HG03039 (cell line): ENCODE measurements at regions not wholly inside any gene's neighbourhood (a gene's known extent, or its start where the extent isn't known, plus 50 kb on each side); places are given as distances from the start of the nearest gene placed in this dataset.

ENCODE experiments used
- ATAC-seq: cut with Tn5 transposase; IDR thresholded peaks from one replicate; pipeline ENCODE4 v1.9.1; 2021; ENCODE audit warnings: mild to moderate bottlenecking, moderate library complexity; ENCODE audit not compliant: unreplicated experiment

DNA sequence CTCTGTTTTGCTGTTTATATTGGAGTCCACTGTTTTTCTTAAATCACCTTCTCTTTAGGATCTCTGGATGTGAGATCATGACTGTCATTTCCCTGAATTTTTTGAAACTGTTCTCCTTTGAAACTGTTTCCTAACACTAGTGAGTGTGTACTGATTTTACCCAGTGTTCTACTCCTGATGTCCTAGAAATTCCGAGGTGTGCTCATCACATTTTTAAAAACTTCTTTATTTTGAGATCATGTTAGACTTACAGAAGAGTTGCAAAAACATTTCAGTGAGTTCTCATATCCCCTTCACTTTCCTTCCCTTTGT is 292.6 kb downstream of the NFKBIZ start:
- no peak for ATAC-seq

DNA sequence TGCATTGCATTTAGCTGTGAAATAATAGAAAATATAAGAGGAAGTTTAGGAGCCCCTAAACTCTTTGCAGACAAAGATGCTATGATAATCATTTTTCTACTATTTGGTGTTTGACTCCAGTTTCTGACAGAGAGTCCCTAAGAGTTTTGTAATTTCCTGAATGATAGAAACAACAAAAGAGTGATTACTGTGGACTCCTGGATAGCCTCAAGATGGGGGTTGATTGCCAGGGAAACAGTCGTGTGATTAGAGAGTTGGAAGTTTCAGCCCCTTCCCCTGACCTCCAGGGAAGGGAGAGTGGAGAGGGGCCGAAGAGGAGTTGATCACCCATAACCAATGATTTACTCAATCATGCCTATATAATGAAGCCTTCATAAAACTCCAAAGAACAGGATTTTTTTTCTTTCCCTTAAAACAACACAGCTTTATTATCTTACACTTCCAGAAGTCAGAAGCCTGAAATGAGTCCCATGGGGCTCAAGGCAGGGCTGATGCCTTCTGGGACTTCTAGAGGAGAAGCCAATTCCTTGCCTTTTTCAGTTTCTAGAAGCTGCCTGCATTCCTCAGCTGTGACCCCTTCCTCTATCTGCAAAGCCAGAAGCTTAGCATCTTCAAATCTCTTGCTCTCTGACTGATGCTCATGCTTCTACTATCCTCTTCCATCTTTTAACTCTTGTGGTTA is 292.3 kb upstream of the ZPLD1 start:
- ATAC-seq: no peak

DNA sequence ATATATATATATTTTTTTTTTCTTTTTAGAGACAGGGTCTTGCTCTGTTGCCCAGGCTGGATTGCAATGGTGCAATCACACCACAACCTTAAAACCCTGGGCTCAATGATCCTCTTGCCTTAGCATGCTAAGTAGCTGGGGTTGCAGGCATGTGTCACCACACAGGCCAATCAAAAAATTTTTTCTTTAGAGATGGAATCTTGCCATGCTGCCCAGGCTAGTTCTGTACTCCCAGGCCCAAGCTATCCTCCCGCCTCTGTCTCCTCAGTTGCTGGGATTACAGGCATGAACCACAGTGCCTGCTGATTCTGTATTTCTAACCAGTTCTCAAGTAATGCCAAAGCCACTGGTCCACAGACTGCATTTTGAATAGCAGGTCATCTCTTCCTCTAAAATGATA is 291.3 kb upstream of the ZPLD1 start:
- ATAC-seq: no peak

DNA sequence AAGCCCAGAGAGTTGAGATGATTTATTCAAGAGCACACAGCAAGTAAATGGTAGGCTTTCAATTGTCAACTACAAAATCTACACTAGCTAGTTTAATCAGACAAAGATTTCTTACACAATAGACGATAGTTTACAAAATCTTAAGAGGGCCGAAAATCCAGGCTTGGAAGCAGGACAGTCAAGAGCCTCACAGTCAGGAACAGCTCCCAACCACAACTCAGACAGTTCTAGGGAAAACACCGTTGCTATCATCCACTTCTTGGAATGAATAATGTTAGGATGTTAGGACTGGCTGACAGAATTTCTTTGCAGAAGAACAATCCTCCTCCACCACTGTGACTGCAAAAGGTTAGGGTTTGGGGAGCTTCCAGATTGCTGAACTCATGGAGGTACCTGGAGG is 290.8 kb upstream of the ZPLD1 start:
- no peak for ATAC-seq

DNA sequence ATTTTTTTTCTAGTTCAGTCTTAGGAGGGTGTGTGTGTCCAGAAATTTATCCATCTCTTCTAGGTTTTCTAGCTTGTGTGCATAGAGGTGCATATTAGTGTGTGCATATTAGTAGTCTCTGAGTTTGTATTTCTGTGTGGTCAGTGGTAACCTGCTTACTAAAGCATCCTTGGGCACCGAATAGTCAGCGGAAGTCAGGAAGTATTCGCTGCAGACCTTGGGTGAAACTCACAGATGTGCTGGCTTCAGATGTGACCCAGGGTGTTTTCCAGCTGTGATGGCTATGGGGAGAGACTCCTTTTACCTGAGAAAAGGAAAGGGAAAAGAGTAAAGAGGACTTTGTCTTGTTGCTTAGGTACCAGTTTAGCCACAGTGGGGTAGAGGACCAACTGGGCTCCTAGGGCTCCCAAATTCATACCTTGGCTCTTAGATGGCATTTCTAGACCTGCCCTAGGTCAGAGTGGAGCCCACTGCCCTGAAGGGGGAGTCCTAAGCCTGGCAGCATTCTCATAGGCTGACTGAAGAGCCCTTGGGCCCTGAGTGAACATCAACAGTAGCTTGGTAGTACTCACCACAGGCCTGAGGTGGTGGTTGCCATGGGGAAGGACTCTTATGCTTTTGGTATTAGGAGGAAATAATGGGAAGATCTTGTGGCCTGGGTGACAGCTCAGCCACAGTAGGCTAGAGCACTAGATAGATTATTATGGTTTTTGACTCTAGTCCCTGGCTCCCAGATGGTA is 286.0 kb upstream of the ZPLD1 start:
- no peak for ATAC-seq

DNA sequence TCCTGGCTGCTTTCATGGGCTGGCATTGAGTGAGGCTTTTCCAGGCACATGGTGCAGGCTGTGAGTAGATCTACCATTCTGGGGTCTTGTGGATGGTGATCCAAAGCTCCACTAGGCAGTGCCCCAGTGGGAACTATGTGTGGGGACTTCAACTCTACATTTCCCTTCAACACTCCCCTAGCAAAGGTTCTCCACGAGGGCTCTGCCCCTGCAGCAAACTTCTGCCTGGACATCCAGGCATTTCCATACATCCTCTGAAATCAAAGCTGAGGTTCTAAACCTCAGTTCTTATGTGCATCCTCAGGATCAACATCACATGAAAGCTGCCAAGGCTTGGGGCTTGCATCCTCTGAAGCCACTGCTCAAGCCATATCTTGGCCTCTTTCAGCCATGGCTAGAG is 282.9 kb upstream of the ZPLD1 start:
- ATAC-seq: no peak

DNA sequence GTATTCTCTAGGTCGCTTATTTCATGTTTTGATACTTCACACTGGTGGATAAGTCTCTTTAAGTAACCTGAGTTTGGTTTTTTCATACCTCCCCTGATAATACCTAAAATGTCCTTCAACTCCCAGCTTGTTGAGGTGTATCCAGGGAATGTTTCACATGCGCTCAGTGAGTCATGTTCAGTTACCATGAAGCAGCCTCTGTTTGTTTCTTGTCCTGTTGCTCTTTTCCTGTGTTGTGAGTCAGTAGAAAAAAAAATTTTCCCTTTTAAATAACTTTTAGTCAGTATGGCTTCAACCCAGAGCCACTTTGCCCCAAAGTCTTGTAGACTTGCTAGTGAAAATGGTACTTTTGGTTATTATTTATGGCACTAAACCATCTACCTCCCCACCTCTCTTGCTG is 278.4 kb upstream of the ZPLD1 start:
- ATAC-seq: no peak

DNA sequence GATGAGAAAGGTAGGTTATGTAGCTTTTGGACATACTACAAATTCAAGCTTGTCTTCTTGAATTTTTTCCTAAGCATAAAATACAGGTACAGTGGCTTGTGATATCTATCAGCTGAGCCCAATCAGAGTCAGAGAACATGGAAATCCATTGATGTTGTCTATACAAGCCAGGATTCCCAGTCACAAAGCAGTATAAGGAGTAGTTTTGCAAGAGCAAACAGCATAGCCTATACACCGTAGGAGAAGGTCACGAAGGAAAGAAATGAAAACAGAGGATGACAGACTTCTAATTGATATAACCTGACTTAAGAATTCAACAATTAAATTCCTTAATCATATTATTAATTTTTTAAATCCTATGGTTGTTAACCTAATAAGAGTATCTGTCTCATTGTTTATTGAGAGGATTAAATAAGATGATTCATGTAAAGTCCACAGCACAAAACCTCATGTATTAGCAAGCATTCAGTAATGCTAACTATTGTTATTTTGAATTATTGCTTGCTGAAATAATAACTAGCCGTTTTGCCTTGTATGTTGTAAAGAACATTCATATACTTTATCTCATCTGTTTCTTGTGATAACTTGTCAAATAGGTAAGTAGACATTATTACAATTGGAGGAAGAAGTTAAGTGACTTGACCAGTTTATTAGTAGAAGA is 276.6 kb upstream of the ZPLD1 start:
- ATAC-seq: no peak

DNA sequence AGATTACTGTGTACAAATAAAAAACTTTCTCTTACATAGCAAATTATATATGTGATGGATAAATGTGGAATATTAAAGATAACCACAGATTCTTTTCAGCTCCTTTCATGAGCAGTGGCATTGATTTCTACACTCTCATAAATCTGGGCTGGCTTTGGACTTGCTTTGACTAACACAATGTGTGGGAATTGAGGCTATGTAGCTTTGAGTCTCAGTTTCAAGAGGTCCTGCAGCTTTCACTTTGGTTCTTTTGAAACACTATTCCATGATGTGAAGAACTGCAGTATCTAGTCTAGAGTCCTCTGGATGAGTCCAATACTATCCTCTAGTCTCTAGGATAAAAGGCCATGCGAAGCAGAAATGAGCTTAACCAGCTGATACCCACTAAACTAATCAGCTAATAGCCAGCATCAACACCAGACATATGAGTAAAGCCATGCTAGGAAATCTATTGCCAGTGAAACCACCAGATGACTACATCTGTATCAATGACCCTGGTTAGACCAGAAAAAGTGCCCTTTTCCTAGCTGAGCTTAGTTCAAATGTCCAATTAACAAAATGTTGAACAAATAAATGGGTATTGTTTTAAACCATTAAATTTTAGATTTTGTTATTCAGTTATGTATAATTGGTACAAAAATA is 274.9 kb upstream of the ZPLD1 start:
- no peak for ATAC-seq

DNA sequence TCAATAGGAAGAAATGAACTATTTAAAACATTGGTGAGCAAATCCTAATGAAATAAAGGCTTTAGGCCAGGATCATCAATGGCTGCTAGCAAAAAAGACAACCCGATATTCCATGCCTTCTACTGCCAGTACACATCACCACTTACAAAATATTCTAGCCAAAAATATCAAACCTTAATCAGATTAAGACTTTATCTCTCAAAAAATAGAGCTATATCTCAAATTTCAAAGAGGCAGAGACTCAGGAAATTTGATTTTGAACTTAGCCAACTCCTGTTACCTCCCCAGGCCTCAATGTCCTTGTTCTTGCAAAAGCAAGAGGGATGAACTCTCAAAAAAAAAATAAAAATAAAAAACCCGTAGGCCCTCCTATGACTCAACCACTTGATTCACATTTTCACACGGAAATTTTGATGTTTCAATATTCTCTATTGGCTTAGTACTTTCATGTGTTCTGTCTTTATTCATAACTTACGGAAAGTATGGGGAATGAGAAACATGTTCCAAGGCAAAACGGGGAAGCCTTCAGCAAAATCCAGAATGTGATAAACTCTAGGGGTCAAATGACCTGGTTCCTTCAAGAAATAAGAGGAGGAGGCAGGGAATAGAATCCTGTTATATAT is 273.3 kb upstream of the ZPLD1 start:
- ATAC-seq: no peak

DNA sequence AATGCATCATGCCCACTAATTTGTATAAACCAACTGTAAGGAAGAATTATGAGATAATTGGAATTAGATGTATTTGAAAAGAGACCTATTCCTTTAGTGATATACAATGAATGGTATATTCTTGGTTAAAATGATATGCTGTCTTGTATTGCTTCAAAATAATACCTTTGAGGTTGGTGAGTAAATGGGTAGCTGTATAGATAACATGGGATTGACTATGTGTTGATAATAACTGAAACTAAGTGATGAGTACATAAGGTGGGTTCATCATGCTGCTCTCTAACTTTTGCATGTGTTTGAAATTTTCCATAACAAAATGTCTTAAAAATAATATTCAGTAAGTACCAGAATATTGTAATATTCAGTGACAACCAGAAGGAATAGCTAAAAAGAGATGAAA is 272.6 kb upstream of the ZPLD1 start:
- no peak for ATAC-seq

DNA sequence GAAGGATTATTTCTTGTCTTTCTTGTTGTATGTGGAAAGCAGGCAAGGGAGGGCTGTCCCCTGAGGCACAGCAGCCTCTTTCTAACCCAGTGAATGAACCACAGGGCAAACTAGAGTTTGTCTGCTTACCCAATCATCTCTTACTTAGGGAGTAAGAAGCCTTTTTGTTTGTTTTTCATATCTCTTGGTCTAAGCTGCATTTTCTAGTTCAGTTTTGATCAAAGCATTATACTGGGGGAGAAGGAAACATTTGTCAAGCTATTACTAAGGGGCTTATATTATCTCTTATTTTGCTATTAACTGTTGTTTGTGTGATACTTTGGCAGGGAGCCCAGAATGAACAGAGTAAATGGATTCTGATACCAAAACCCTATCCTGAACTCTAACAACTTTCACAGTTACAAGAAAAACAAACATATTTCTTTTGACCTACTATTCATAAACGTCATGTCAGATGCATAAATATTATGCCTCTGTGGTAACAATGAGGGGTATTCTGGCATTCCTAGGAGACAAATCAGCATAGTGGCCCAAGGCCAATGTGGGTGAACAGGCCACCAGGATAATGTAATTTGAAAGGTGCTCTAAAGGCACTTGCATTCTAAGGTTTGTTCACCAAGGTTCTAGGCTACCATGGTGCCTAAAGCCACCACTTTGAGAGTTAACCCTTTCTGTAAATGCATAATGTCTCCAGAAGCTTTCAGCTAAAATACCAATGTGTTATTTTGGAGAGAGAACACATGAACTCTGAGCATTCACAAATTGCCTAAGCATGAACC is 271.6 kb upstream of the ZPLD1 start:
- no peak for ATAC-seq

DNA sequence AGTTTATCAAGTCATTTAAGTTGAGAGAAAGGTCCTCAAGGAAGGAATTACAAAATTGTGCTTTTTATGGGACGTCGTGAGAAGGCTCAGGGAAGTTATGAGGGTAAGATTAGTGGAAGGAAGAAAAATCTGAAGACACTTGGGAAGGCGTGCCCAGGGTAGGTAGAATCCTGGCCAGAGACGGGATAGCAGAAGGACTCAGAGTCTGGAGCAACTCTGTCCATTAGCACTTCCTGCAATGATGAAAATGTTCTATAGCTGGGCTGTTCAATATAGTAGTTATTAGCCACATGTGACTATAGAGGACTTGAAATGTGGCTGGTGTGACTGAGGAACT is 271.0 kb upstream of the ZPLD1 start:
- no peak for ATAC-seq

DNA sequence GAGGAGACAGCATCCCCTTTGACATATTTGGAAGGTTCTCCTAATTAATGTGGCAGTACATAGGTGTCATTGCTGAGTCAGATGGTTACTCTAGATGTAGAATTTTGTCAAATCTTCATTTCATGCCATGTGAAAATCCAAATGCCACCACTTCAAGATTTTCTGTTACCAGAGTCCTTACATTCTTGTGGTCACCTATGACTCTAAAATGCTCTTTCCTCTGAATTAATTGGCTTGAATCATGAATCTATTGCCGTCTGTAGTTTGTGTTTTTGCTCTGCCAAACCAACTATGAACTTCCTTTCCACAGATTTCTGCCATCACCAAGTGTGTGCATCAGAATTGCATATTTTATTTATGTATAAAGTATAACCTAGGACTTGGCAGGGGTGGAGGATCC is 269.4 kb upstream of the ZPLD1 start:
- no peak for ATAC-seq

DNA sequence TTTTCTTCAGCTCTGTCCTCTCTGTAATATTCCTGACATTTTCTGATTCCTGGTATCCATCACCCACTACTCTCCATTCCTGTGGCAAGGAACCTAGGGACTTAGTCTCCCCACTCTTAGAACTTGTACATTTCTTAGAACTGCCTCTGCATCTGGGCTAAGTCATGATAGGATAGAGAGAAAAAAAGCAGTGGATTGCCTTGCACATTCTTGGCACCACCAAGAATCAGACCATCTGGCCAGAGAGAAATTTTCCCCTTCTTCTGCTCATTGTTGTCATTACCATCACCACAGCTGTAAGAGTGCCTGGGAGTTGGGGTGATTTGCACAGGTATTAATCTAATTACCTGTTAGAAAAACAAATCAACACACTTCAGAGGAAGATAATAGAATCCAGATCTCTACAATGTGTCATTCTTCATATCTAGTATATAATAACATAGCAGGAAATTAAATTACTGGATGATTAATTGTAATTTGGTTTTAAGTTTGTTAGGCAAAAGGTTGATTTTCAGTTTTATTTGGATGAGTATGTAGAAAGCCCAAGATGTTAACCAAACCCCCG is 264.8 kb upstream of the ZPLD1 start:
- ATAC-seq: no peak

DNA sequence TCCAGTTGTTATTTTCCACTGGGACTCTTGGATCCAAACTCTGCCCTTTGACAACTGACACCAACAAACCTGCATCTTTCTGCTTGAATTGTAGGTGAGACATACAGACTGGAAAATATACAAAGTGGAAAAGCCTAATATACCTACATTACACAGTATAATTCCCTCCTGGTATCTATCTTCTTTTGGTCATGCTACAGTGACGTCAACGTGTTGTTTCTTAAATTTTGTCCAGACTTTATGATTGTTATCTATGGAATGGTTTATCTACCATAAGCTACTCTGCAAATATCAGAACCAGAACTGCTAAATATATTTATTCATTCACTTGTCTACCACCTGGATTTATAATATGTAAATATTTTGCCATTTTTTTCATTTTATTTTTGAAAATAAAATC is 264.3 kb upstream of the ZPLD1 start:
- no peak for ATAC-seq

DNA sequence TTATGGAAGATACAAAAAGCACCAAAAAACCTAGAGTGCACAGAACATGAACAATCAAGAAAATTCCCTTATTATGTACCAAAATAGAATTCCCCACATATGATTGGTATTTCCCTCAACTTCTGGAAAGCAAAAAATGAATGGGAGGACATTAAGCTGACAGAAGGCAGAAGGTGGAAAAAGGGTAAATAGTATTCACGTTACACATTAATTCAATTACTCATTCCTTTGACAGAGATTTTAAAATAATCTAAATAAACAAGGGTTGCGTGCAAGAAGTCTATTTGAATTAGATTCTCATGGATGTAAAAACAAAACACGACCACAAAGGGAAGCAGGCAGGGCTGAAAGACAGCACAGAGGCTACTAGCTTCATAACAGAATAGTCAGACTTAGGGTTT is 260.5 kb upstream of the ZPLD1 start:
- no peak for ATAC-seq

DNA sequence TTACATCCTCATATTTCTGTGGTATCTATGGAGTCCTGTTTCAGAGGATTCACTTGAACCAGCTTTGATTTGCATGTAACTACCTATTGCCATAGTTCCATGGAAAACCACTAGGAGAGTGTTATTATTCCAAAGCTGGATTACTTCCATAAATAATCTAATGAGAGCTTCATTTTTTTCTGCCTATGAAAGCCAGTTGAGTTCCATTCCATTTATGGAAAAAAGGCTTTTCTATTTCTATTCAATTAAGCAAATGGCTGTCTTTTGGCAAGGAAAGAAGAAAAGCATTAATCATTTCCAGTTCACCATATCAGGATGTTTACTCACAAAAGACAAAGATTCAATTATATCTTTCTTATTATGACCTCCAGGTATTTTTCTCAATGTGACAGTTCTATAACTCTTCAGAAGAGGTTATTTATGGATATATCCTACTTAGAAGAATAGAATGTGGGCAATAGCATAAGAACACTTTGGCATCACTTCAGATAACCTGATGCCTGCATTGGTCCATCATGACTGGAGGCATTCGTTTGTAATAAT is 259.9 kb upstream of the ZPLD1 start:
- ATAC-seq: no peak

DNA sequence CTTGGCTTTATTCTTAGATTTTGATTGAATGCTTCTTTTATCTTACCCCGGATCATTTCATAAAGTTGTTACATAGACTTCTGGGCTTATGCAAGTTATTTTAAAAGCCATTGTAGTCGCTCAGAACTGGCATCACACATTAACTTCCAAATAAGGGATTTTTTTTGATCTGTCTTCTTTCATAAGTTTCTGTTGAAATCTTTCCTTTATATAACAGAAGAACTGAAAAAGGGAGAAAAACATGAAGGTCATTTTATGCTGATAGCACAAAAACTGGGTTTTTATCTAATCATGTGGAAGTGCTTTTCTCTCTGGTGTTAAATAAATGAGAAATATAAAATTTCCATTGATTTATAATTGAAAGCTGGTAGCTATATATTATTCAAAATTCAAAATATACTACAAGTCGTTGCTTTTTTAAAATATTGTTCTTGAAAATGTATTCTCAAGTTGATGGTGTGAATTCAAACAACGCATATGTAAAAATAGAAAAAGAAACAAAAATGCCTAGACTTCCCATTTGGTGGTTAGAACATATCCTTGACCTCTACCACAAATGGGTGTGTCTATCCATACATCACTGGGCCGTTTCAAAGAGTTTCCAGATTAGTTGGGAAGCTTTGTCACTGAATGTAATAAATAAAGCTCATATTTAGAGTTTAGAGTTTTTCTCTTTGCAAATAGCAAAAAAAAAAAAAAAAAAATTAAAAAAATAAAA is 258.3 kb upstream of the ZPLD1 start:
- ATAC-seq: no peak
